Mesodermal cell (in vitro differentiated cells): ENCODE measurements at regions not wholly inside any gene's neighbourhood (a gene's known extent, or its start where the extent isn't known, plus 50 kb on each side); places are given as distances from the start of the nearest gene placed in this dataset.

Experiments used
- H3K27ac ChIP-seq: 2 replicates; pipeline ENCODE4 v1.7.0; 2013; ENCODE audit warnings: mild to moderate bottlenecking, low read depth, low read length, moderate library complexity; ENCODE audit not compliant: severe bottlenecking
- H3K36me3 ChIP-seq: 2 replicates; pipeline ENCODE4 v1.7.1; 2013; ENCODE audit warnings: mild to moderate bottlenecking, low read length, moderate library complexity; ENCODE audit not compliant: control insufficient read depth, insufficient read depth
- H3K4me1 ChIP-seq: one replicate; pipeline ENCODE4 v1.7.1; 2013; ENCODE audit warnings: mild to moderate bottlenecking, low read length; ENCODE audit not compliant: insufficient read depth, control insufficient read depth, poor library complexity, severe bottlenecking
- H3K4me3 ChIP-seq: 2 replicates; pipeline ENCODE4 v1.7.0; 2013; ENCODE audit warnings: low read length, control low read depth, mild to moderate bottlenecking; ENCODE audit not compliant: insufficient read depth, poor library complexity, severe bottlenecking; ENCODE audit errors: extremely low read depth
- H3K9me3 ChIP-seq: 2 replicates; pipeline ENCODE4 v1.7.1; 2013; ENCODE audit warnings: mild to moderate bottlenecking, low read length, moderate library complexity; ENCODE audit not compliant: control insufficient read depth
- WGBS, 2 experiments: methylation state at CpG; one replicate each; pipeline ENCODE4 v1.1.5; 2013; ENCODE audit warnings: missing lambda C conversion rate in 2 of 2; ENCODE audit not compliant: insufficient coverage in 2 of 2; 5-methylcytosine and 5-hydroxymethylcytosine counted together

DNA sequence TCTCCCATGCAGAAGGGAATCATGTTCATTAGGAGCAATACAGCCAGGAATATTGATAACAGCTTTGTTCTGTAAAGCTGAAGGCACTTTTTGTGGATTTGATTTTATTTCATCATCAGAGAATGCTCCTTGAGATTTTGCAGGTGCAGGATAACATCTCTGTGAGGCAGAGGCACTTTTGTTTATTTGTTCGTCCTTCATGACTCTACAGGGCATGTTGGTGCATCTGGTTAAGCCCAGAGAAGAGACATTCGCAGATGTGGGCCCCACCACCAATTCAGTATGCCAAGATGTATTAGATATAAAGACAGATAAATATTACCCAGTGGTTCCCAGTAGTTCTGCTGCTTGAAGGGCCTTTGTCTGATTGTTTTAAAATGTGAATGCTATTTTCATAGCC lies 368.1 kb upstream of the SEMA6D start:
- Histone ChIP-seq H3K4me3 (no peak overlapping the region), H3K36me3 (no peaks in the 10 kb centered on the region), H3K9me3 (no peaks in the 10 kb centered on the region), H3K27ac (no peak overlapping the region), H3K4me1 (peaks cover 4% of the 10 kb centered on the region)
- no CpG with 5 or more reads among the region's 2 CpGs for WGBS, 2 experiments

- Histone ChIP-seq H3K27ac (no peak overlapping the region), H3K9me3 (no peaks in the 10 kb centered on the region), H3K4me3 (no peak overlapping the region), H3K36me3 (no peaks in the 10 kb centered on the region), H3K4me1 (peaks cover 6% of the 10 kb centered on the region)
These were observed 365.8 kb upstream of the SEMA6D start for GRCh38 chr15:47351501-47351900.

DNA sequence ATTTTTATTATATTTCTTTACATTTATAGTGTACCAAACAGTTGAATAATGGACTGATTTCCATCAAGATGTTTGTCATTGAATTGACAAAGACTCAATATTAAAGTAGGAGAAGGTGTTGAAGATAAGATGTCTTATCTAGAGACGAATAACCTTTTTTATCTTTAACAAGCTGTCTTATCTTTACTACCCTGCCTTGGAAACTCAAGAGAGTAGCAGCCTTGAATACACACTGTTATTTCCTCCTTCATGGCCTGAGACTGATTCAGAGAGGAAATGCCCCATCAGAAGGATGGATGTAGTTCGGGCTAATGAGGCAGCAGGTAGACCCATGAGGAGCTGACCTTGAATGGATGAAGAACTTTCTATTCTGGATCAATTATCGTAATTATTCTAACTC lies 365.1 kb upstream of the SEMA6D start:
- Histone ChIP-seq H3K9me3 (no peaks in the 10 kb centered on the region), H3K27ac (no peak overlapping the region), H3K4me3 (no peak overlapping the region), H3K4me1 (peaks cover 6% of the 10 kb centered on the region), H3K36me3 (no peaks in the 10 kb centered on the region)
- WGBS, 2 experiments: no CpG with 5 or more reads among the region's 3 CpGs

GRCh38 chr15:47355759-47356158 lies 361.5 kb upstream of the SEMA6D start:
- no peak overlapping the region for H3K4me3 ChIP-seq
- peaks cover 3% of the 10 kb centered on the region for H3K4me1 ChIP-seq
- no peaks in the 10 kb centered on the region for H3K36me3 ChIP-seq
- no peak overlapping the region for H3K27ac ChIP-seq
- no peaks in the 10 kb centered on the region for H3K9me3 ChIP-seq

DNA sequence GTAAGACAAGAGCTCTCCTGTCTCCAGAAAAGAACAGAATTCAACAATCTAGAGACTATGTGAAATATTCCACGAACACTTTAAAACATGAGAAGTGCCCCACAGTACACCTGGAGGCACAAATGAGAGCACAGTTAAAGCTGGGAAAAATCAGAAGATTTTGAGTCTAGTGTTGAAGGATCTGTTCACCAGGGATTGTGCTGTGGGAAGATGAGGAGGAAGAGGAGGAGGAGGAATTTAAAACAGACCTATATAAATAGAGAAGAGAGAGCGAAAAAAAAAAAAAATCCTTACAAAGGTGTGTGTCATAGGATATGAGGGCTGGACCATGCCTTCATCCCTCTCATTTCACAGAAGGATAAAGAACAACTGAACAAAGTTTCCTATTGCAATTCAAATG lies 361.0 kb upstream of the SEMA6D start:
- WGBS, 2 experiments: 86% methylated on average over 1 of the region's 2 CpGs; no CpG with 5 or more reads in 1 of the 2 experiments

DNA sequence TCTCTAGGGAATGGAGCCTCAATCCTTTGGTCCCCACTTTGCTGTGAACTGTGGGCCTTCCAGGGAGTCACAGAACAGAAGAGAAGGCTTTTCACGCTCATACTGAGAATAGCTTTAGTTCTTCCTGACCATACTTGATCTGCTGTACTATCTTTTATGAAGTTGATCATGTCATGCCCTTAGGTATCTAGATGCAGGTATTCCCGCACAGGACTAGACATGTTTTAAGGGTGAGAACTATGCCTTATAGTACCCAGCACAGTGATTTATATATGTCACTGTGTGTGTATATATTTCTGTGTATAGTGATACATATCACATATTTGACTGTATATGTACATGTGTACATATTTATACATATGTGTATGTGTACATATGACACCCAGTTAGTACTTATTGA lies 358.4 kb upstream of the SEMA6D start:
- no peaks in the 10 kb centered on the region for H3K36me3 ChIP-seq
- no peak overlapping the region for H3K27ac ChIP-seq
- WGBS, 2 experiments: no CpG with 5 or more reads among the region's 2 CpGs
- no peak overlapping the region for H3K4me3 ChIP-seq
- H3K9me3 ChIP-seq: no peaks in the 10 kb centered on the region
- peaks cover 3% of the 10 kb centered on the region for H3K4me1 ChIP-seq

More for the DNA sequence above, 361.0 kb upstream of the SEMA6D start:
- no peak overlapping the region for H3K4me3 ChIP-seq
- peaks cover 3% of the 10 kb centered on the region for H3K4me1 ChIP-seq
- H3K36me3 ChIP-seq: no peaks in the 10 kb centered on the region
- no peaks in the 10 kb centered on the region for H3K9me3 ChIP-seq
- no peak overlapping the region for H3K27ac ChIP-seq

DNA sequence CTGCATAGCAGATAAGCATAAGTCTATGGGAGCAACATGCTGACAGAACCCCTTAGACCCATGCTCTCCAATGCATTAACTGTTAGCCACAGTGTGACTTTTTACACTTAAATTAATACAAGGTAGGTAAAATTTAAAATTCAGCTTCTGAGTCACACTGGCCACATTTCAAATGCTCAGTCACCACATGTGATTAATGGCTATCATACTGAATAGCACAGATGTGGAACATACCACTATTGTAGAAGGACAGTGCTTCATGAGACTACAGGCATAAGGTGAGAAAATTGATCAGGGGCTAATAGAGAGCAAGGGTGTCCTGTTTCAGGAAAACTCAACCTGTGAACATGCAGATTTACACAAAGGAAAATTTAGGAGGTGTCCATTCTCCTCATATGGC lies 357.0 kb upstream of the SEMA6D start:
- Histone ChIP-seq H3K9me3 (no peaks in the 10 kb centered on the region), H3K4me3 (no peak overlapping the region), H3K36me3 (no peaks in the 10 kb centered on the region), H3K4me1 (peaks cover 3% of the 10 kb centered on the region), H3K27ac (no peak overlapping the region)

DNA sequence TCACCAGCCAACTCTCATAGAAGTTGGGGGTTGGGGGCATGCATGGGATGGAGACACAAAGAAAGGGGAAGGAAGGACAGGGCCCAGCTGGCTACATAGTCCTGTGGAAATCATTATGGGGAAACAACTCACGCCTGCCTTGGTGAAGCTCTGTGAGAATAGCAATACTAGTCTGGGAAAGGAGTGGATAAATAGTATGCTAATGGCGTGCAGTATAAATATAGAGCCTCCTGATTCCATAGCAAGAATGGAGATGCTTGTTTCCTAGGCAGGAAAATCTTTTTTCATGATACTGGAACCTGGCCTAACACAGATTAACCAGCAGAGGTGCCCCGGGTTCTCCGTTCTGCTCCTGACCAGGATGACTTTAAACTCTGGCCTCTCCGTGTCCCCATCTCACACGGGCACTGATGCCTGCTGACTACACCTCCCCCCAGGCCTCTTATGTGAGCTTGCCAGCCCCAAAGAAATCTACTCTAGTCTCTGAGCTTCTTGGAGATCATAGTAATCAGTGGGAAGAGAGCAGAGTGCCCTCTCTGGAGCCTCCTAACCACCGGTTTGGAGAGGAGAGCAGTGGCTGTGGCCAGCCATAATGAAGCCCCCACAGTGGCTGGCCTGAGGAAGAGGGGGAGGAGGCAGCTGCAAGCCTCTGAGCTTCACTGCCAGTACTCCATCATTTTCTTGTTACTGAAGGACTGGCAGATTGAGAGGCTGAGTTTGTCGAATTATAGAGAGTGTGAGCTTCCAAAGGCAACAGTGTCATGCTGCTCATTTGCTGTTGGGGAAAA lies 355.0 kb upstream of the SEMA6D start:
- H3K36me3 ChIP-seq: no peaks in the 10 kb centered on the region
- no peaks in the 10 kb centered on the region for H3K9me3 ChIP-seq
- WGBS, 2 experiments: 97 to 100% methylated on average over 5 to 7 of the region's 8 CpGs

GRCh38 chr15:47363653-47364052 lies 353.7 kb upstream of the SEMA6D start:
- Histone ChIP-seq H3K4me3 (no peak overlapping the region), H3K4me1 (no peaks in the 10 kb centered on the region), H3K27ac (no peak overlapping the region), H3K9me3 (no peaks in the 10 kb centered on the region), H3K36me3 (no peaks in the 10 kb centered on the region)
- 92% methylated on average over 2 of the region's 5 CpGs; no CpG with 5 or more reads in 1 of the 2 experiments for WGBS, 2 experiments

More for the DNA sequence above, 355.0 kb upstream of the SEMA6D start:
- Histone ChIP-seq H3K4me1 (no peaks in the 10 kb centered on the region), H3K4me3 (no peak overlapping the region), H3K27ac (no peak overlapping the region)

DNA sequence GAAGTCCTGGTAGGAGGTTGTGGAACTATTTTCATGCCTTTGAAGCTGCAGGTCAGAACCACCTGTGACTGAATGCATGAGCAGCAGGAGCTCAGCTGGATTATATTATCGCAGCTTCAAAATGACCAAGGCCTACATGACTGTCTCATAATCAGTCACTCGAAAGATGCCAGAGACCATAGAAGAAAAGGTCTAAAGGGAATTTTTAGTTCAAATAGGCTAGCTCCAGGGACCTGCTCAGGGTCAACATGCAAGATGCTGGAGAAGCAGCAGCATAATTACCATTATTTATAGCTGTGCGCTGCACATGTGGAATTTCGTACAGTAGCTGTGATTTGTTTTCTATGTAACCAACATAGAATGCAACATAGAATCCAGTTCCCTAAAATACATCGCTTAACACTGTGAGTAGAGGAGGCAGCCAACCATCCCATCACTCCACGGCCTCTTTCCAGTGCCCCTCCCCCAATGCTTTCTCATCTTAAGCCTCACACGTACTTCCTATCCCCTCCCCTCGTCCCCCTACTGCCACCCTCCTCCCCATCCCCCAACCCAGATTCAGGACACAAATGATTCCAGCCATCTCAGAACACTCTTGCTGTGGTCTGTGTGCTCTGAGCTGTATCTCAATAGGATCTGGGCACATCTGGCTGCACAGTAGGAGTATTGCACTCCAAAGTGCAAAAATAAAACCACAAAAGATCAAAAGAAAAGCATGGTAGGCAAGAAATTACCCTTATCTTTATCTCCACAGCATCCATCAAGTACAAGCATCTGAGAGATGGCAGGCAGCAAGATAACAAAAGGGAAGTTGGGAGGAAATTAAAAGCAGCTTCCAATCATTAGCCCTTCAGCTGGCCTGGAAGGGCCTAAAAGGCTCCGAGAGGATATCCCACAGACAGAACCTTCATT lies 352.8 kb upstream of the SEMA6D start:
- peak overlapping the region; percentile 62 for H3K27ac ChIP-seq
- H3K9me3 ChIP-seq: no peaks in the 10 kb centered on the region
- no peaks in the 10 kb centered on the region for H3K4me1 ChIP-seq
- WGBS, 2 experiments: 68 to 76% methylated on average over 4 to 6 of the region's 9 CpGs
- no peak overlapping the region for H3K4me3 ChIP-seq
- H3K36me3 ChIP-seq: no peaks in the 10 kb centered on the region

- H3K4me1 ChIP-seq: no peaks in the 10 kb centered on the region
- H3K27ac ChIP-seq: no peak overlapping the region
These were observed 350.4 kb upstream of the SEMA6D start for GRCh38 chr15:47366884-47367283.

More at GRCh38 chr15:47366884-47367283, 350.4 kb upstream of the SEMA6D start:
- no peak overlapping the region for H3K4me3 ChIP-seq
- H3K9me3 ChIP-seq: no peaks in the 10 kb centered on the region
- no peaks in the 10 kb centered on the region for H3K36me3 ChIP-seq
- 83 to 100% methylated on average over 1 of the region's 2 CpGs for WGBS, 2 experiments
